HG03025 (cell line): ENCODE measurements at regions not wholly inside any gene's neighbourhood (a gene's known extent, or its start where the extent isn't known, plus 50 kb on each side); places are given as distances from the start of the nearest gene placed in this dataset.

ENCODE experiments used
- ATAC-seq: cut with Tn5 transposase; IDR thresholded peaks from one replicate; pipeline ENCODE4 v1.9.1; 2021; ENCODE audit warnings: mild to moderate bottlenecking, moderate library complexity; ENCODE audit not compliant: unreplicated experiment, low FRiP score

DNA sequence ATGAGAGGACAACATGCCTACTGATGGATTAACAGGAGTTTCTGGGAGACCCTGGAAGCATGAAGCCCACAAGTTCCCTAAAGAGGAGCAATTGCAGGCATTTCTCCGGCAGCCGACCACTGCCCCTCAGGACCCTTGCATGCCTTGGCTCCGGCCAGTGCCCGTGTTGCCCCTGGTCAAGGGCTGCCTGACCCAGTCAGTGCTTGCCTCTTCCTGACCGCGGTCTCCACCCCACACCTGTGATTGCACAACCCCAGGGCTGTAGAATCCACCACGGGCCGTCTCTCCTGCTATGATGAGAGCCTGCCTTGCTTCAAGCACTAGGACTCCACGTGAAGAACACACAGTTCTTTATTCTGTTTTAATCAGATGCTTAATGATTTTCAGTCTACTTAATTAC lies 127.5 kb downstream of the GLI2 start:
- ATAC-seq: no peak

DNA sequence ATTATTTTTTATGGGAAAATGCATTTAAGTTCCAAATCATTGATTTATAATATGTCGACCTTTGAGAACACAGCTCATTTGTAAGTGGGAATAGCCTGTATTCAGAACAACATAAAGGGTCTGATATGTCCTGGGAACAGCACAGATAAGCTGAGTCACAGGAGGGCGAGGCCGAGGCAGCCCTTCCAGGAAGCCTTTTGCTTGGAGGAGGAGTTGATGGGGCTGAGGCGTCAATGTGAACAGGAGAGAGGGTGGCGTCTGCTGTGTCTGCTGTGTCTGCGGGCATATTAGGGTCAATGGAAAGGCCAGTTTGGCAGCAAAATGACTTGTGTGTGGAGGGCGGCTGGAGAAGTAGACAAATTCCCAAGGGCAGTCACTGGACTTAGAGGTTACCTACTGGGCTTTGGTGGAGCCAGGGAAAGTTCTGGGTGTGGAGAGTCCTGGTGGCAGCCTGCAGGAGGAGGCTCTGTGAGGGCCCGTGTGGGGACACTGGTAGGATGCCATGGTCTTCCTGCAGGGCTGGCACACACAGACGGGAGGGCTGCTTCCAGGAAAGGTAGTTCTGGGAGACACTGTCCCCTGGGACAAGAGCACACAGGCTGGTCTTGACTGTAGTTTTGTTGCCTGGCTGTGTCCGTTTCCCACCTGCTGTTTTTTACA lies 128.1 kb downstream of the GLI2 start:
- ATAC-seq: no peak

DNA sequence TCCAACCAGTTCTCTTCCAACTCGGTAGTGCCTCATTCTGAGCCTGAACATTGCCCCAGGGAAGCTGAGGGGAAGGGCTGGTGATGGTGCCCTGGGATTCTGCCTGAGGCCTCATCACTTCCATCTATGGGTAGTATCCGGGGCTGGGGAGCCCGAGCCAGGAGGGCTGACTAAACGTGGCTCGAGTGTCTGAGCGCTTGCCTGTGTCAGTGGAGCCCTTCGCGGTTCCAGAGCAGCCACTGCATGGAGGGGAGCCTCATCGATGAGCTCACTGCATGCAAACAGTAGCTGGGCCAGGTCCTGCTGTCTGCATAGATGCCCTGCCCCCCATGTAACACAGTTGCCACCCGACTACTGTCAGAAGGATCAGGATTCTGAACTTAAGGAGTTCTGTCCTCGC lies 129.3 kb downstream of the GLI2 start:
- ATAC-seq: no peak

DNA sequence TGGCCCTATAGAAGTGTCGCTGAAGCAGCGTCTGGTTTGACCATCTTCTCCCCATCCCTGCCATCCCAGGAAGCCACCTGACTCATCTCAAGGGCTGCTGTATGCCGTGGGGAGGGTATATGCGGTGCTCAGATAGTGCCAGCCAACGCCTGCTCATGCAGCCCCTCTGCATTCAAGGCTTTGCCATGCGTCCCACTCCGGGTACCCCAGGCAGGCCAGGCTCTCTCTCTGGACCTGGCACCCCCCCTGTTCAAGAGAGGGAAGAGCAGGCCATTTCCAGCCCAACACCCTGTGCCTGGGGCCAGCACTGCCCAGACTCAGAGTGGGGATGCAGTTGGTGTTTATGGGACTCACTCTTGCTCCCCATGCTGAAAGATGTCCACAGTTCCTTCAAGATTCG lies 130.0 kb downstream of the GLI2 start:
- no peak for ATAC-seq

DNA sequence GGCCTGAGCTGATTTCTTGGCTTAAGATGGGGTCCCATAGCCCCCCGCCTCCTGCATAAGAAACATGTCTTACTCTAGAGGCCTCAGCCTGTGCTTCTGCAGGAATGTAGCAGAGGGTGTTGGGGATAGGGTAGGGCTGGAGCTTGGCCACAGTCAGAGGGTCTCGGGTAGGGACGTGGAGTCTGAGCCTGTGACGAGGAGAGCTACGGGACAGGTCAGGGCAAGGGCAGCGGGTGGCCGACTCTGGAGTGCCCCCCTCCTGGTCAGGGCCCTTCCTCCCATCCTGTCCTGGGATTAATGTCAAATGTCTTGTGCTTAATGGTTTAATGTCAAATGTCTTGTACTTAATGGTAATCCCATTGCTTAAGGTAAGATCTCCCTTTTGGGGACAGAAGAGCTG lies 130.4 kb downstream of the GLI2 start:
- ATAC-seq: no peak

DNA sequence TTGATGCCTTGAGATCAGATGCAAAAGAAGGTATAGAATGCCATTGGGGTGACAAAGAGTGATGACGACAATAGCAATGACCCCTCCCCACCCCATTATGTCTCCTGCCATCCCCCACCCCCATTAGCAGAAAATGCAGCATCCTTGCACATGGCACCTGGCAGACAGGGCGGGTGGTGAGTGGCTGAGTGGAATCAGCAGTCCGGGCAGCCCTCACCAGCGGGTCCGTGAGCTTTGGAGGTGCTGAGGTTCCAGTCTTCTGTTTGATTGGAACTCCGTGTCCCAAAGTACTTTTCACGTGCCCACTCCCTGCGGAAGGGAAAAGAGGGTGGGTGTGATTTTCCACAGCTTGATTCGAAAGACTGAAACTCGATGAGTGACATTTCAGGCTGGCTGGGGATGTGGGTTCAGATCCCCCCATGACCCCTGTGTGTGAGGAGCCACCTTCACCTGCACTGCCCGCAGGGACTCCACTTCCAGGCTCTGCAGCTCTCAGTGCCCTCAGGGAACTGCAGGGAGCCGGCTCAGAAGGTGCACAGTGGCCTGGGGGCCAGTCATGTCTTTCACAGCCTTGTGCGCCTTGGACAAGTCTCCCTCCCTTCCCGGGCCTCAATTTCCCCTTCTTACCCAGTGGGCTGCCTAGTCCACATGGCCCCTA lies 130.9 kb downstream of the GLI2 start:
- ATAC-seq: no peak

DNA sequence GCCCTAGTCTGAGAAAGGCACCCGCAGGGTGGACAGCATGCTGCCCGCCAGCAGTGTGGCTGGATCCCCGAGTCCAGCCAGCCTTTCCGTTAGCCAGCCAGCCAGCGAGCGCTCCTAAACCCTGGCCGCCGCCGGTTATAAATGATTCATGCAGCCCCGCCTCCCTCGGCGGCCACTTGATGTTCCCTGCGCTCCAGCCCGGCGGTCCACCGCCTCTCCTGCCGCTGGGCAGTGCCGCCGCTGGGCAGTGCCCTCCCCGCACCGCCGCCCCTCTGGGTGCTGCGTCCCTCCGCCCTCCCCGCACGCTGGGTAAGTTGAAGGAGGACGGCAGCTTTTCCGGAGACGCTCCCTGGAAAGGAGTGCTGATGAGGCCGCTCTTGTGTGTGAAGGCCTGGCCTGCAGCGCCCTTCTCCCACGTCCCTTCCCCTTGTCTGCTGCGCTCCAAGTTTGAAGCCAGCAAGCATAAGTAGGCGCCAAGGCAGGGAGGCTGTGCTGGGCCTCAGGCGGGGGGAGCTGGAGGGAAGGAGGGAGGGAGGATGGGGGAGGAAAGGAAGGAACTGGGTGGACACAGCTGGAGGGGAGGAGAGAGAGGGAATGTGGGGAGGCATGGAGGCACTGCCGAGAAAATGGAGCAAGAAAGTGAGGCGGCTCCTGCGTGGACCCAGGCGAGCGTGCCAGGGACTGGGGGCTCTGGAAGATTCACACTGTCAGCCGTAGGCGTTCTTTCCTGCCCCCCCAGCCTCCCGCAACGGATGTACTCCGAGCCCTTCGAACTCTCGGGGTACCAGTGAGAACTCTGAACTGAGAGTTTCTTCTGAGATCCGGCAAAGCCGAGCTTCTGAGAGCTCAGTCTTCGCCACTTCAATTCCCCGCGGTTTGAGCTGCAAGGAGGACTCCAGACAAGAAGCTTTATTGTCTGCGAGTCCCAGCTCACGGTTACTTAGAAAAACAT lies 131.9 kb downstream of the GLI2 start:
- ATAC-seq: no peak

DNA sequence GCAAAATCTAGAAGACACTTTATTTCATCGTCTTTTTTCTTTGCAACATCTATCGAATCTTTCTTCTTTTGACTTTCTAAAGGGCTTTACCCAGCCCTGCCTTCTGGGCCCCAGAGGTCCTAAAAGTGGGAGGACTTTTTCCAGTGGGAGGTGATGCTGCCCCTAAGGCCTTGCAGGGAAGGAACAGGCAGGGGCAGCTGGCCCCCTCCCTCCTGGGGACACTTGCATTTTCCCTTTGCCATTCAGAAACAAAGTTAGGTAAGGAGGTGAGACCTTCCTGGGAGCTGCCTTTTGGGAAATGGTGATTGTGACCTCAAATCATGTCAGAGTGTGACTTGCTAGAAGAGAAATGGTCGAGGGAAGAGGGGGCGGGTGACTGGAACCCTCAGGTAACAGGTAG lies 132.7 kb downstream of the GLI2 start:
- no peak for ATAC-seq

DNA sequence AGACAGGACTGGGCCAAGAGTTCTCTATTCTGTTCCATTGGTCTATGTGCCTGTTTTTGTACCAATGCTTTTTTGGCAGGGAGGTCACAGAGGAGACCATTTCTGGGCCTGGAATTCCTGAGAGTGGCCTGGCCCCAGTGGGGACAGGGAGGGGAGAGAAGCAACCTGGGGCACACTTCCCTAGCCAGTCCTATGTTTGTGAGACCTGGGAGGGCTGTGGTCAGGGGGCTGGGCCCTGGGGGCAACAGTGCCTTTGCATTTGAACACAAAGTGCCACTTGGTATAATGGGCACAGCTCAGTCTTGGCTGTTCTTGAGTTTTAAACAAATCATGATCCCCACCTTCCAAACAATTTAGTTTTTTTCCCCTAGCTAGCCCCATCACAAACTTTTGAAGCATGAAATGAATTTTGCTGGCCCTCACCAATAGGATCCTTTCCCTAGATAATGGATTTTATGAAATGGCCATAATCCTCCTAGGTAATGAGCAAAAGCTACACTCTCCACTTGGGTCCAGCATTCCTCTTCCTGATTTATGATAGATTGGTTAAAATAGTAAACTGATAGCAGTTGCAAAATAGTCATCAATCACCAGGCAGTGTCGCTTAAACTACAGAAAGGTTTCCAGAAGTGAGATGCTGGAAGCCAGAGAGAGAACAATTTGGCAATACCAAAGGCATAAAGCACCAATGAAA lies 133.5 kb downstream of the GLI2 start:
- no peak for ATAC-seq

DNA sequence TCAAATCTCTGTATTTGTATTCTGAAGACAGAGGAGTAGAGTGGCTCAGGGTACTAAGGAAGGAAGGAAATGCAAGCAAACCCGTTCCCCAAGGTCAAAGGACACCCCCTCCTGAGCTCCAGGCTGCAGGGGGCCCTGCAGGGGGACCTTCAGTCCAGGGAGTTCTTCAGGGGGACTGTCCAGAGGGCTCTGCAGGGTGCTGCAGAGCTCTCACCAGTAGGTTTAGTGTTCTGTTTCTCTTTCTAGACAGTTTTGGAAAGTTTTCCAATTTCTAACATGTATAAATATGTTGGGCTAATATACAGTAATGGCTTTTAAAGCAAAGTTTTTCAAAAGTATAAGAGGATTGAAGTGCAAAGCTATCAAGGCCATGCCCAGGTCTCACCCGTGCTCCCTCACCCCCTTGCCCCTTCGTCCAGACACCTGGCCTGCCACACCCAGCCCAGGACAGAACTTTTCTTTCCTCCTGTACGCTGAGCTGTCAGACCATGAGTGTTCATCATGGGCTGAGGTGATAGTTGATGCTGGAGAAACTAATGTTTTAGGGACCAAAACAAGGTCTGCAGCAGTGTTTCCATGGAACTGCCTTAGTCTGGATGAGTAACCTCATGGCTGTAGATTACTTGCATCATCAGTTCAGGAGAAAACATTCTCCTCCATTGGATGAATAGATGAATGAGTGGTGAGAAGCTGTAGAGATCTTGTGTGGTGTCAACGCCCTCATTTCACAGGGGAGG lies 134.2 kb downstream of the GLI2 start:
- no peak for ATAC-seq

DNA sequence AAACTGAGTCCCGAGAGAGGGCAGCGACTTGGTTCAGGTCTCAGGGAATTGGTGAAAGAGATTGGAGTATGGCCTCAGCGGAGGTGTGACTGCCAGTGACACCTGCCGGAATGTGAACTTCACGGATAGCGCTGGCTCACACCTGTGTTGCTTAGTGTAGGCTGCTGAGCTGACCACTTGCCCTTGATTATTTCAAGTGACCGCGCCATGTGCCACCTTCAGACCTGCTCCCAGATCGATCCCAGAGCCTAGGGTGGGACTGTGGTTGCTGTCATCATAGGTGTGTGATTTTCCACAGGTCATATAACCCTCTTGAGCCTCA lies 134.8 kb downstream of the GLI2 start:
- ATAC-seq: no peak

DNA sequence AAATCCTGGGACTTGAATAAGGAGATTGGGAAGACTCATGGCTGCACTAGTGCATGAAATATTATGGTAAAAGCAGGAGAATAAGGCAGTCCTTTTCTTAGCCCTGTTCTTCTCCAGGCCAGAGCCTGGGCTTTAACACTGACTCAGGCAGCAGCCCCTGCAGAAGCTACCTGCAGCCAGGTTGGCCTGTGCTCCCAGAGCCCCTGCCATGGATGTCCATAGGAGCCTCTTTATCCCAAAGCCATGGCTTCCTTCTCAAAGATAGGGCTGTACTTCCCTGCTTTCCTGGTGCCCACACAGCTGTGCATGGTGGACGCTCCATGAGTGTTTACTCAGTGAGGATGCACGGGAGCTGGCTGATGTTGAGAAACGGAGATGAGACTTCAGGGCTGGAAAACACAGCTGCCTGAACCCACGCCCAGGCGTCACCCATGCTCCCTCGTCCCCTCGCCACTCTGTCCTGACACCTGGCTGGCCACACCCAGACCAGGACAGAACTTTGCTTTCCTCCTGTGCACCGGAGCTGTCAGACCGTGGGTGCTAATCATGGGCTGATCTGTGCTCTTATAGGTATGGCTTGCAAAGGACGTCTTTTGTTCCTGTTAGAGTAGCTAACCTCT lies 135.5 kb downstream of the GLI2 start:
- ATAC-seq: no peak

DNA sequence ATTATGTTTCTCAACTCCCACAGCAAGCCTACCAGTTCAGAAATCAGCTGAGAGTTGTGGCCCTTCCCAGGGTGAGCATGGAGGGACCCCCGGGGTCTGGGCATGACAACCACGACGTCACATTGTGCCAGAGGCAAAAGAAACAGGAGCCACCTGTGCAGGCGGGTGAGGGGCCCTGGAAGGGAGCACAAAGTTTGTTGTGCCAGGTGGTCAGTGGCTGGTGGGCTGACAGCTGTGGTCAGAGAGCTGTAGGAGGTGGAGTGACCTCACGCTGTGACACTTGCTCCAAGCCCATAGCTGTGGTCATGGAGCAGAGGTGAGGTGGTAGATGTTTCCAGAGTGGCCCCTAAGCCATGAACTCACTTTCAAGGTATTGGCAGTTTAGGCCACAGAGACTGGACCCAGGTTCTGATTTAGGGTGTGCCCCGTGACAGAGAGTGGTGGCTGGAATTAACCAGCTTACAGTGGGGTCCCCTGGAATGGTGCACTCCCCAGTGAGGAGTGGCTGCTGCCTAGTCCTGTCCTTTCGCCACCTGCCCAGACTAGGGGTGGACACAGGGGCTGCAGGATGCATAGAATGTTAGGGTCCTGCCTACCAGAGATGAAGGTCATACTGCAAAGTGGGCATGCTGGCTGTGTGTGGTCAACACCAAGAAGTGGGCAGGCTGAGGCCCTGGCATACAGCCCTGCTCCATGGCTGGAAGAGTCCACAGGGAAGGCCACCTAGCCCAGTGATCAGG lies 136.4 kb downstream of the GLI2 start:
- no peak for ATAC-seq

DNA sequence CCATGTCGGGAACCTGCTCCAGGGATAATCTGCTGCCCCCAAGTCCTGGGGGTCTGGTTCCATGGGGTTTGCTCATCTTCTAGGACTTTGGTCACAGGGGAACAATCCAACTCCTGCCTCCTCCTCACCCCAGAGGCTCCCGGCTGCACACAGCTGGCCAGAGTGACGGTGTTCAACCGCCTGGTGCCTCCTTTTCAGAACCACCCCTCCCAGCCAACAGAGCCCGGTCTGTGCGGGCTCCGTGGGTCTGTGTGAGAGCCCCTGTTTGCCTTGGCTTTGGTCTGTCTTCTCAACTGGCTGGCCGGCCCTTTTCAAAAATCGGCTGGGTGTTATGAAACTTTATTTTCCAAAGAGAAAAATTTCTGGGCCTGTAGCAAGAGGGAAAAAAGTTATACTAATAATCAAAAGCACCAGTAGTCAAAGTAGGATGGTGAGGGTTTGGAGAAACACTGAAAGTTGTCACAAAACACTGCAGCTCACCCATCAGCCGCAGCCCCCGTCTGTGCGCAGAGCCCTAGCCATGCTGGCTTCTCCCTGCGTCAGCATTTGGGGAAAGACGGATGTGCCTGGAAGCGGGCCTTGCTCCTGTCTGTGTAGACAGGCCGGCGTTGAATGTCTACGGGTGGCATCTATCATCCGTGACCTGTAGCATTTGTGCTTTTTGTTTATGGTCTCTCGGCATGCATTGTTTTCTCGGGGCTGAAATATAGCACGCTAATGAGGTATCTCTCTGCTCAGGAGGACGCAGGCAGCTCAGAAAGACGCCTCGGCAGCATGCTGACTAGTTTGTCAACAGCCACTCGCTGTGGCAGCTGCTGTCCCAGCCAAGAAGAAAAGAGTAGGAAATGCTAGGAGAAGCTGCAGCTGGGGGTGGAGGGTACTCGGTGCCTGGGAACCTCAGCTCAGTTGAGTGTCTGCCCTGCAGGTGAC lies 138.6 kb downstream of the GLI2 start:
- no peak for ATAC-seq

DNA sequence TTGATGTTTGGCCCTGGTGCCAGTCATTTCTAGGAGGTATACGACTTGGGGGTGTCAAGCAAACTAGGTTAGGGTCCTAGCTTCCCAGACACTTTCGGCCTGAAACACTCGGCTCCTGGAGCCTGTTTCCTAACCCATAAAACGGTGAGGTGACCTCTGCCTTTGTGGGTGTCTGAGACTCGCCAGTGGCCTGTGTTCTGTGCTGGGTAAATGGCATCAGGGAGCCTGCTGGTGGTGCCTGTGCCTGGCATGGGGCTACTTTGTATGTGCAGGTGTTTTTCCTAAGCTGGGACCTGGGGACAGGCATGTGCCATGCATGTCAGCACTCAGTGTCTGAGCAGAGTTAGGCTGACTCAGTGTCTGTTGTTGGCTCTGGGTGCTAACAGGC lies 139.2 kb downstream of the GLI2 start:
- no peak for ATAC-seq

DNA sequence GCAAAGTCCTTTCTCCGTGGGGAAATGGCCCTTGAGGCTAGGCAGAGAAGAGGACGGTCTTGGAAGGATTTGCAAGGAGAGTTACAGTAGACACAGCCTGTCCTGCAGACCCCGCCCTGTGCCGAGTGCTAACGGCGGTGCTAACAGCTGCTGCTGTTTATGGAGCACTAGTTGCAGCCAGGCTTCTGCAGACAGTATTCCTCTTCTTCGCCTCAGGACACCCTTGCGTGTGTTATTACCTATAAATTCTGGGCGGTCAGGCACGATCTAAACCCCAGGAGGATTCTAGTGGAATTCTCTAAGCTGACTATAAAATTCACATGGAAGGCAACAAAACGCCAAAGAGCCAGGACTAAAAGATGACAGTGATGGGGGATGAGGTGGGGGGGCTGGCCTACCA lies 139.8 kb downstream of the GLI2 start:
- no peak for ATAC-seq

DNA sequence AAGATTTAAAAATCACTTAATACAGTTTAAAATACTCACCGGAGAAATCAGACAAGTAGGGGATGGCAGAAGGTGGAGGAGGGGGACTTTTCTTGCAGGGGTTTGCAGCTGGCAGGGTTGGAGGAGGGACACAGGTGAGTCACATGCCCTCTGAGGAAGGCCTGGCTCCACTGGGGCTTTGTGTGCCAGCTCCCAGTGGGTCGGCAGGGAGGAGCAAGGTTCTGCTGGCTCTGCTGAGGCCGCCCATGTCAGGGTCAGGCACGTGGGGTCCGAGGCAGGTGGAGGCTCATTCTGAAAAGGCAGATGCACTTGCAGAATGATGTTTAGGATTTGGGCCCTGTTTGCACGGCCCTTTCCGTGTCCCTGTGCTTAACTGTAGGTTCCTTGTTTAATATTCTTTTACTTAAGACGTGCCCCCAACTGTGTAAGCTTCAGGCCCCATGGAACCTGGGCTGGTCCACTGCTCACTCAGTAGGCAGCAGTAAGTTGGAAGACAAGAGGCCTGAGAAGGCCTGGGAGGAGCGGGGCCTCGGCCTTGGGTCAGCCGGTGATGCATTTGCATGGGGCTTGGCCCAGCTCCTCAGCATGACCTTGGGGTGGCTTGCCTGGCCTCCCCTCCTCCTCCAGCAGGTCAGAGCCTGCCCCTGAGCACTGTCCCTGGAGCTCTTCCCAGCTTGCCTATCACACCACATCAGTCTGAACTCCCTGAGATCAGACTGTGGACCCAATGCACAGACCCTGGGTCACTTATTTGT lies 141.0 kb downstream of the GLI2 start:
- no peak for ATAC-seq

DNA sequence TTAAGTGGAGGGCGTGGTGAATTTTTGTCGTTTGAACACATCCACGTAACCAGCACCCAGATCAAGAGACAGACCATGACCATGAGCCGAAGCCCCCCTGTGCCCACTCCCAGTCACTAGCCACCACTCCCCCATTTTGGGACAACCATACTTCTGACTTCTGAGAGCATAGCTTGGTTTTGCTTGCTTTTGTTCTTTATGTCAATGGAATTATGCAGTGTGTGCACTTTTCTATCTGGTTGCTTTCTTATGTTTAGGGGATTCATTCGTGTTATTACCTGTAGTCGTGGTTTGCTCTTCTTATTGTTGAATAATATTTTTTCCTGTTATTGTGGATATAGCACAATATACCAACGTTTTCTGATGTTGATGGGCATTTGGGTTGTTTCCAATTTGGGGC lies 141.7 kb downstream of the GLI2 start:
- ATAC-seq: no peak
